Sigmoid colon (tissue), 6 donors: ENCODE measurements at regions not wholly inside any gene's neighbourhood (a gene's known extent, or its start where the extent isn't known, plus 50 kb on each side); places are given as distances from the start of the nearest gene placed in this dataset.

Experiments
- DNase-seq: peaks from one replicate; pipeline ENCODE4 v3.0.0-alpha.2; 2019
- H3K27ac ChIP-seq, 4 donors: fragments of 200-600 bp; sonication (generic); one replicate each; pipeline ENCODE4 v1.5.1; 2016 to 2019; ENCODE audit warnings: mild to moderate bottlenecking in 1 of 4
- H3K27me3 ChIP-seq, 3 donors: fragments of 200-600 bp; sonication (generic); one replicate each; pipeline ENCODE4 v1.5.1; 2019; ENCODE audit warnings: mild to moderate bottlenecking in 1 of 3
- H3K36me3 ChIP-seq, 4 donors: fragments of 200-600 bp; sonication (generic); one replicate each; pipeline ENCODE4 v1.5.1; 2016 to 2019
- H3K4me1 ChIP-seq, 4 donors: fragments of 200-600 bp; sonication (generic); one replicate each; pipeline ENCODE4 v1.5.1; 2017 to 2019
- H3K4me3 ChIP-seq, 4 donors: fragments of 200-600 bp; sonication (generic); one replicate each; pipeline ENCODE4 v1.5.1; 2017 to 2019; ENCODE audit warnings: mild to moderate bottlenecking in 2 of 4, moderate library complexity in 1 of 4
- H3K9me3 ChIP-seq, 4 donors: fragments of 200-600 bp in 3 of 4; sonication (generic) in 3 of 4; one replicate each; pipeline versions ENCODE4 v1.5.1 to v1.6.1; 2013 to 2019
- CTCF ChIP-seq, 4 experiments: fragments of 450-650 bp in 3 of 4; fragments of 200-600 bp in 1 of 4; IDR thresholded peaks; one replicate each; pipeline ENCODE4 v1.5.1; 2016 to 2019; ENCODE audit warnings: antibody characterized with exemption in 4 of 4, mild to moderate bottlenecking in 3 of 4, moderate library complexity in 2 of 4
- EP300 ChIP-seq, 4 donors: sonication (generic); formaldehyde crosslinking; IDR thresholded peaks; one replicate each; pipeline ENCODE4 v1.6.1; 2017; ENCODE audit warnings: antibody characterized with exemption in 4 of 4
- POLR2A ChIP-seq, 2 donors: fragments of 450-650 bp; IDR thresholded peaks; one replicate each; pipeline ENCODE4 v1.6.1; 2016; ENCODE audit warnings: antibody characterized with exemption in 2 of 2, mild to moderate bottlenecking in 2 of 2, moderate library complexity in 2 of 2
- POLR2AphosphoS5 ChIP-seq, 4 donors: sonication (generic); formaldehyde crosslinking; IDR thresholded peaks; one replicate each; pipeline ENCODE4 v1.6.1; 2017; ENCODE audit warnings: antibody characterized with exemption in 4 of 4
- WGBS, 2 donors: extraction: QIAGEN DNeasy Blood & Tissue Kit; methylation state at CpG; one replicate each; pipeline ENCODE4 v1.1.7; 2013; 5-methylcytosine and 5-hydroxymethylcytosine counted together
- intact Hi-C: fragments of 100-400 bp; cut with DNase I; formaldehyde crosslinking; loops from one replicate; pipeline ENCODE4 v1.15.1; 2023
- donor health status: healthy with polysubstance abuse.
- donor health status: healthy.

GRCh38 chr6:48883116-48883515 is 579.9 kb downstream of the MMUT start:
- no peaks in the 10 kb centered on the region for H3K36me3 ChIP-seq
- H3K4me1 ChIP-seq: no peaks in the 10 kb centered on the region
- no peaks in the 10 kb centered on the region for H3K27me3 ChIP-seq
- no peak overlapping the region for H3K4me3 ChIP-seq
- intact Hi-C loops: no loop called here
- H3K9me3 ChIP-seq: no peaks in the 10 kb centered on the region
- TF ChIP-seq POLR2A (IDR thresholded peaks at IDR 0.05) (no peak), EP300 (IDR thresholded peaks at IDR 0.05) (no peak), CTCF (IDR thresholded peaks at IDR 0.05) (no peak), POLR2AphosphoS5 (IDR thresholded peaks at IDR 0.05) (no peak)
- no peak overlapping the region for H3K27ac ChIP-seq
- DNase-seq: no peak

DNA sequence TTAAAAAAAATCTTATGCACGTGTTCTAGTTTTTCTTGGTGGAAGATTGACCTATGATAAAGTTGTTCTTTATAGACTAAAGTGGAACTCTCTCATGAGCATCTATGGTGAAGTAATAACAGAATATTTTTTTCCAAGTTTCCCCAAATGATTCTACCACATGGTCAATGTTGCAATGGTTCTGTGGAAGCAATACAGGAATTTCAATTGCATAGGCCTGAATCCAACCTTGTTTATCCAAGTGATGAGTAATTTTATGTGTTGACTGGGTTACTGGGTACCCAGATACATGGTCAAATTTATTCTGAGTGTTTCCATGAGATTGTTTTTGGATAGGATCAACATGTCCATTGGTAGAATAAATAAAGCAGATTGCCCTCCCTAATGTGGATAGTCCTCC is 581.5 kb downstream of the MMUT start:
- Histone ChIP-seq H3K27ac (no peak overlapping the region), H3K4me1 (no peaks in the 10 kb centered on the region), H3K4me3 (no peak overlapping the region), H3K36me3 (no peaks in the 10 kb centered on the region), H3K9me3 (no peaks in the 10 kb centered on the region), H3K27me3 (no peaks in the 10 kb centered on the region)
- TF ChIP-seq CTCF (IDR thresholded peaks at IDR 0.05) (no peak), POLR2A (IDR thresholded peaks at IDR 0.05) (no peak), EP300 (IDR thresholded peaks at IDR 0.05) (no peak), POLR2AphosphoS5 (IDR thresholded peaks at IDR 0.05) (no peak)
- 59 to 67% methylated on average over 1 of the region's 1 CpG for WGBS, 2 donors
- DNase-seq: no peak
- intact Hi-C loops: no loop called here

DNA sequence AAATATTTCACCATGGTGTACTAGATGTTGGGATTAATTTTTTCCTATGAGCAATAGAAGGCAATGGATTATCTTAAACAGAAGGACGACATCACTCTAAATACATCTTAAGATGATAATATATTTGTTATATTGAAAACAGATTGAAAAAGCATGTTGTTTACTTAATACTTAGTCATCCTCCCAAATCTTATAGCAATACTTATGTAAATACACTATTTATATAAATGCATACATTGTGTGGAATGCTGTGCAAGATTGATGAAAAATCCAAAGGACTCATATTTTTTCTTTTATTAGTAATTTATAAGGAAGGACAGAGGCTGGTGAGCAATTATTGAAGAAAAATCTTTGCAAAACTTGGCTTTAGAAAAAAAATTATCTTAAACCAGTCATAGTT is 593.5 kb downstream of the MMUT start:
- intact Hi-C loops: no loop called here
- Histone ChIP-seq H3K36me3 (no peaks in the 10 kb centered on the region), H3K9me3 (no peaks in the 10 kb centered on the region), H3K27me3 (no peaks in the 10 kb centered on the region), H3K4me3 (no peak overlapping the region), H3K4me1 (no peaks in the 10 kb centered on the region), H3K27ac (no peak overlapping the region)
- no peak for DNase-seq
- 86 to 87% methylated on average over 1 of the region's 1 CpG for WGBS, 2 donors
- TF ChIP-seq POLR2A (IDR thresholded peaks at IDR 0.05) (no peak), POLR2AphosphoS5 (IDR thresholded peaks at IDR 0.05) (no peak)

- H3K36me3 ChIP-seq: no peaks in the 10 kb centered on the region
- H3K4me3 ChIP-seq: no peak overlapping the region
- no peak for TF ChIP-seq POLR2A (IDR thresholded peaks at IDR 0.05)
- TF ChIP-seq CTCF (IDR thresholded peaks at IDR 0.05): no peak
- no peak for TF ChIP-seq POLR2AphosphoS5 (IDR thresholded peaks at IDR 0.05)
- TF ChIP-seq EP300 (IDR thresholded peaks at IDR 0.05): no peak
- no peaks in the 10 kb centered on the region for H3K9me3 ChIP-seq
- intact Hi-C loops: no loop called here
- no peaks in the 10 kb centered on the region for H3K4me1 ChIP-seq
- H3K27ac ChIP-seq: no peak overlapping the region
- no peak for DNase-seq
- no peaks in the 10 kb centered on the region for H3K27me3 ChIP-seq
- WGBS, 2 donors: 40 to 78% methylated on average over 3 of the region's 3 CpGs
Measured at GRCh38 chr6:48866682-48867081, 596.4 kb downstream of the MMUT start.

DNA sequence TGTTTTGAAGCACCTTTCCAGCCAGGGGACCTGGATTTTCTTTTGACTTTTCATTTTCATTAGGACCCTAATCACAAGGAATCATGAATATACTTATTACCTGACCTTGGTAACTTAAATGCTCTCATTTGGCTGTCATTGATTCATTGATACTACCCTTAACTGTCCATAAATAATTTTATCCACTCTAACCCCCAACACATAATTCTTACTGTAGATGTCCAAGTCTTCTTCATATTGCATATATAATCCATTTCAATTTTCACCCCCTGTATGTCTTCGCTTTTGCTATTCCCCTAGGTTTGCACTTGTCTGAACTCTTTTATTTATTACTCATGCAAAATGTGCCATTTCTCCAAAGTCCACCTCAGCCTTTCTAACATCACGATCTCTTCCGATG is 602.9 kb downstream of the MMUT start:
- H3K27me3 ChIP-seq: no peaks in the 10 kb centered on the region
- H3K4me1 ChIP-seq: no peaks in the 10 kb centered on the region
- no peaks in the 10 kb centered on the region for H3K36me3 ChIP-seq
- H3K27ac ChIP-seq: no peak overlapping the region
- H3K4me3 ChIP-seq: no peak overlapping the region
- intact Hi-C loops: no loop called here
- 94% methylated on average over 3 of the region's 3 CpGs for WGBS, 2 donors
- H3K9me3 ChIP-seq: no peaks in the 10 kb centered on the region
- no peak for DNase-seq
- TF ChIP-seq POLR2AphosphoS5 (IDR thresholded peaks at IDR 0.05) (no peak), CTCF (IDR thresholded peaks at IDR 0.05) (no peak), POLR2A (IDR thresholded peaks at IDR 0.05) (no peak), EP300 (IDR thresholded peaks at IDR 0.05) (no peak)
